Spleen (tissue), 11 donors: ENCODE measurements at regions not wholly inside any gene's neighbourhood (a gene's known extent, or its start where the extent isn't known, plus 50 kb on each side); places are given as distances from the start of the nearest gene placed in this dataset.

Experiments
- DNase-seq: peaks from one replicate; pipeline ENCODE4 v3.0.0-alpha.2; 2020
- H3K27ac ChIP-seq, 8 donors: fragments of 200-600 bp; sonication (generic) in 7 of 8; 1 replicate in 4 of 8; 2 replicates in 4 of 8; pipeline versions ENCODE4 v1.5.0 to v1.8.0; 2016 to 2021; ENCODE audit warnings: inconsistent platforms in 4 of 8, mild to moderate bottlenecking in 4 of 8, moderate library complexity in 1 of 8
- H3K27me3 ChIP-seq, 7 donors: fragments of 200-600 bp; sonication (generic) in 6 of 7; replicated peaks in 1 of 7; 1 replicate in 4 of 7; 2 replicates in 3 of 7; pipeline versions ENCODE4 v1.5.0 to v1.8.0; 2016 to 2021; ENCODE audit warnings: inconsistent platforms in 3 of 7, mild to moderate bottlenecking in 1 of 7
- H3K36me3 ChIP-seq, 6 donors: fragments of 200-600 bp; sonication (generic) in 5 of 6; 1 replicate in 4 of 6; 2 replicates in 2 of 6; pipeline versions ENCODE4 v1.5.0 to v1.8.0; 2016 to 2021; ENCODE audit warnings: inconsistent platforms in 2 of 6
- H3K4me1 ChIP-seq, 6 donors: fragments of 200-600 bp; sonication (generic) in 5 of 6; 1 replicate in 3 of 6; 2 replicates in 3 of 6; pipeline versions ENCODE4 v1.5.0 to v1.8.0; 2016 to 2021; ENCODE audit warnings: inconsistent platforms in 3 of 6
- H3K4me3 ChIP-seq, 8 donors: fragments of 200-600 bp; sonication (generic) in 7 of 8; 1 replicate in 4 of 8; 2 replicates in 4 of 8; pipeline versions ENCODE4 v1.5.0 to v1.8.0; 2016 to 2021; ENCODE audit warnings: inconsistent platforms in 4 of 8, mild to moderate bottlenecking in 4 of 8, moderate library complexity in 2 of 8
- H3K9me3 ChIP-seq, 8 donors: fragments of 200-600 bp; sonication (generic) in 7 of 8; 1 replicate in 4 of 8; 2 replicates in 4 of 8; pipeline versions ENCODE4 v1.5.0 to v1.8.0; 2016 to 2021; ENCODE audit warnings: inconsistent platforms in 4 of 8
- CTCF ChIP-seq, 11 experiments: fragments of 200-600 bp in 7 of 11; fragments of 450-650 bp in 4 of 11; sonication (generic) in 4 of 11; IDR thresholded peaks in 8 of 11; conservative IDR thresholded peaks in 3 of 11; 1 replicate in 7 of 11; 2 replicates in 4 of 11; pipeline versions ENCODE4 v1.4.0 to v1.8.0; 2016 to 2021; ENCODE audit warnings: antibody characterized with exemption in 11 of 11, inconsistent platforms in 4 of 11, mild to moderate bottlenecking in 1 of 11
- POLR2A ChIP-seq, 3 donors: fragments of 450-650 bp; IDR thresholded peaks; one replicate each; pipeline ENCODE4 v1.5.1; 2017; ENCODE audit warnings: antibody characterized with exemption in 3 of 3, mild to moderate bottlenecking in 1 of 3
- POLR2AphosphoS5 ChIP-seq, 3 donors: sonication (generic); formaldehyde crosslinking; IDR thresholded peaks; one replicate each; pipeline ENCODE4 v1.5.1; 2017; ENCODE audit warnings: antibody characterized with exemption in 3 of 3
- WGBS, 5 donors: extraction: QIAGEN DNeasy Blood & Tissue Kit in 3 of 5; methylation state at CpG; one replicate each; pipeline versions ENCODE4 v1.1.5 to v1.1.7; 2013 to 2018; 5-methylcytosine and 5-hydroxymethylcytosine counted together
- intact Hi-C: fragments of 100-400 bp; cut with DNase I; formaldehyde crosslinking; loops from one replicate; pipeline ENCODE4 v1.15.0; 2023; ENCODE audit warnings: low total_unique reads
- donor health status: healthy with polysubstance abuse.
- donor health status: DM: no; HTN: no; CAD: no; lungs with moderate emphysema.
- donor health status: DM: no; HTN: no; CAD: no.
- donor health status: Bipolar disorder and iron deficiency.
- donor health status: healthy.
- donor health status: DM: no; HTN: no; CAD: no.
- donor health status: DM: yes; HTN: yes; CAD: no.

- H3K27me3 ChIP-seq = no peaks in the 10 kb centered on the region
- intact Hi-C loops = no loop called here
Observed at GRCh38 chr6:164690241-164690640, 619.2 kb downstream of the C6orf118 start.

GRCh38 chr6:164665328-164665727 lies 644.1 kb downstream of the C6orf118 start:
- Histone ChIP-seq H3K9me3 (peaks cover 0 to 14% (median 0%) of the 10 kb centered on the region in 8 donors), H3K27ac (no peak overlapping the region), H3K4me3 (no peak overlapping the region), H3K4me1 (no peaks in the 10 kb centered on the region), H3K36me3 (no peaks in the 10 kb centered on the region), H3K27me3 (no peaks in the 10 kb centered on the region)
- intact Hi-C loops = no loop called here
- TF ChIP-seq POLR2A (IDR thresholded peaks at IDR 0.05) (no peak), CTCF (IDR thresholded peaks at IDR 0.05 in 8 of 11, conservative IDR thresholded peaks at IDR 0.05 in 3 of 11) (no peak), POLR2AphosphoS5 (IDR thresholded peaks at IDR 0.05) (no peak)
- DNase-seq = no peak
- 77 to 87% (median 79%) methylated on average over 6 of the region's 6 CpGs for WGBS, 5 donors

More at GRCh38 chr6:164690241-164690640, 619.2 kb downstream of the C6orf118 start:
- H3K27ac ChIP-seq = no peak overlapping the region
- WGBS, 5 donors = 82 to 90% (median 85%) methylated on average over 5 of the region's 5 CpGs
- H3K4me3 ChIP-seq = no peak overlapping the region
- H3K9me3 ChIP-seq = peaks cover 0 to 14% (median 0%) of the 10 kb centered on the region in 8 donors
- TF ChIP-seq POLR2A (IDR thresholded peaks at IDR 0.05) (no peak), CTCF (IDR thresholded peaks at IDR 0.05 in 8 of 11, conservative IDR thresholded peaks at IDR 0.05 in 3 of 11) (no peak), POLR2AphosphoS5 (IDR thresholded peaks at IDR 0.05) (no peak)
- no peaks in the 10 kb centered on the region for H3K36me3 ChIP-seq
- H3K4me1 ChIP-seq = no peaks in the 10 kb centered on the region
- no peak for DNase-seq

- no peaks in the 10 kb centered on the region for H3K4me1 ChIP-seq
- intact Hi-C loops = no loop called here
- H3K9me3 ChIP-seq = peaks cover 0 to 6% (median 0%) of the 10 kb centered on the region in 8 donors
- H3K4me3 ChIP-seq = no peak overlapping the region
- no peaks in the 10 kb centered on the region for H3K27me3 ChIP-seq
- DNase-seq = no peak
- no peak overlapping the region for H3K27ac ChIP-seq
- TF ChIP-seq CTCF (IDR thresholded peaks at IDR 0.05 in 8 of 11, conservative IDR thresholded peaks at IDR 0.05 in 3 of 11) (no peak), POLR2A (IDR thresholded peaks at IDR 0.05) (no peak), POLR2AphosphoS5 (IDR thresholded peaks at IDR 0.05) (no peak)
- WGBS, 5 donors = 81 to 88% (median 83%) methylated on average over 5 of the region's 5 CpGs
- H3K36me3 ChIP-seq = no peaks in the 10 kb centered on the region
Observed at GRCh38 chr6:164663634-164664033, 645.8 kb downstream of the C6orf118 start.

GRCh38 chr6:164661716-164662115 lies 647.7 kb downstream of the C6orf118 start:
- Histone ChIP-seq H3K4me3 (no peak overlapping the region), H3K27ac (no peak overlapping the region), H3K36me3 (no peaks in the 10 kb centered on the region), H3K27me3 (no peaks in the 10 kb centered on the region), H3K9me3 (peaks cover 0 to 10% (median 0%) of the 10 kb centered on the region in 8 donors), H3K4me1 (no peaks in the 10 kb centered on the region)
- 77 to 81% (median 80%) methylated on average over 3 of the region's 3 CpGs for WGBS, 5 donors
- intact Hi-C loops = no loop called here
- DNase-seq = no peak
- TF ChIP-seq POLR2AphosphoS5 (IDR thresholded peaks at IDR 0.05) (no peak), POLR2A (IDR thresholded peaks at IDR 0.05) (no peak), CTCF (IDR thresholded peaks at IDR 0.05 in 8 of 11, conservative IDR thresholded peaks at IDR 0.05 in 3 of 11) (no peak)
